Vagina (tissue), 2 donors: ENCODE measurements at regions not wholly inside any gene's neighbourhood (a gene's known extent, or its start where the extent isn't known, plus 50 kb on each side); places are given as distances from the start of the nearest gene placed in this dataset.
"Not testable (repeated sequence)": the region's sequence is repeated elsewhere in the genome, so short reads cannot be mapped to it uniquely, and the experiment has no call there.

Experiments
- DNase-seq, 2 donors: peaks; one replicate each; pipeline ENCODE4 v3.0.0-alpha.2; 2017; ENCODE audit errors: extremely low spot score in 2 of 2
- H3K27ac ChIP-seq: fragments of 200-600 bp; sonication (generic); one replicate; pipeline ENCODE4 v1.5.1; 2019
- H3K27me3 ChIP-seq: fragments of 200-600 bp; sonication (generic); one replicate; pipeline ENCODE4 v1.5.1; 2019
- H3K36me3 ChIP-seq, 2 donors: fragments of 200-600 bp; sonication (generic); one replicate each; pipeline ENCODE4 v1.5.1; 2017 to 2019
- H3K4me1 ChIP-seq: fragments of 200-600 bp; sonication (generic); one replicate; pipeline ENCODE4 v1.5.1; 2019
- H3K4me3 ChIP-seq, 2 donors: fragments of 200-600 bp; sonication (generic); 1 replicate in 1 of 2; 2 replicates in 1 of 2; pipeline ENCODE4 v1.5.1; 2016 to 2019
- H3K9me3 ChIP-seq: fragments of 200-600 bp; sonication (generic); one replicate; pipeline ENCODE4 v1.5.1; 2019
- POLR2A ChIP-seq, 2 donors: fragments of 450-650 bp; IDR thresholded peaks; one replicate each; pipeline ENCODE4 v1.6.1; 2017; ENCODE audit warnings: antibody characterized with exemption in 2 of 2, mild to moderate bottlenecking in 2 of 2, moderate library complexity in 2 of 2
- POLR2AphosphoS5 ChIP-seq, 2 donors: sonication (generic); formaldehyde crosslinking; IDR thresholded peaks; one replicate each; pipeline ENCODE4 v1.9.0; 2017; ENCODE audit warnings: antibody characterized with exemption in 2 of 2, mild to moderate bottlenecking in 2 of 2, low read depth in 1 of 2; ENCODE audit not compliant: insufficient read depth in 1 of 2
- intact Hi-C: fragments of 100-400 bp; cut with DNase I; formaldehyde crosslinking; loops from one replicate; pipeline ENCODE4 v1.15.1; 2023
- TF ChIP-seq, protein P1 (sequence below), 3 experiments: fragments of 450-650 bp in 2 of 3; fragments of 200-600 bp in 1 of 3; sonication (generic) in 1 of 3; IDR thresholded peaks; one replicate each; pipeline ENCODE4 v1.5.1; 2017 to 2019; ENCODE audit warnings: antibody characterized with exemption in 3 of 3, mild to moderate bottlenecking in 2 of 3, moderate library complexity in 2 of 3

DNA sequence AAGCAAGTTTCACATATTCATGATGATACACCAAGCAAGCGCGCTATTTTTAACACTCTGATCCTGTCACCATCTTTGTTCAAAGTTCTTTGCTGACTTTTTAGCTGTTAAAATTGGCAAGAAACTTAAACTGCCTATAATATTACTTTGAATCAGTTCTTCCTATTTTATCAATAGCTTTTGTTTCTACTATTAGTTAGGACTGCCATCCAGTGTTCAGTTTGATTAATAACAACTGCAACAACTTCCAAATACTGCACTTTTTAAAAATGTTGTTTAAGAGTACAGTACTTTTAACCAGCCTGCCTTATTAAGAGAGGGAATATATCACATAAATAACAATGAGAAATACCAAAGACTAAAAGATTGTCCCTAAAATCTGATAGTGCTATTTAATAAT lies 614.3 kb downstream of the FAM133A start:
- H3K4me1 ChIP-seq: no peaks in the 10 kb centered on the region
- no peak overlapping the region for H3K4me3 ChIP-seq
- no peaks in the 10 kb centered on the region for H3K9me3 ChIP-seq
- intact Hi-C loops: no loop called here
- no peaks in the 10 kb centered on the region for H3K36me3 ChIP-seq
- H3K27ac ChIP-seq: no peak overlapping the region
- DNase-seq: no peak
- TF ChIP-seq POLR2AphosphoS5 (IDR thresholded peaks at IDR 0.05; ENCODE audit: insufficient read depth in 1 of 2, low read depth in 1 of 2): no peak
- TF ChIP-seq, protein P1, sequence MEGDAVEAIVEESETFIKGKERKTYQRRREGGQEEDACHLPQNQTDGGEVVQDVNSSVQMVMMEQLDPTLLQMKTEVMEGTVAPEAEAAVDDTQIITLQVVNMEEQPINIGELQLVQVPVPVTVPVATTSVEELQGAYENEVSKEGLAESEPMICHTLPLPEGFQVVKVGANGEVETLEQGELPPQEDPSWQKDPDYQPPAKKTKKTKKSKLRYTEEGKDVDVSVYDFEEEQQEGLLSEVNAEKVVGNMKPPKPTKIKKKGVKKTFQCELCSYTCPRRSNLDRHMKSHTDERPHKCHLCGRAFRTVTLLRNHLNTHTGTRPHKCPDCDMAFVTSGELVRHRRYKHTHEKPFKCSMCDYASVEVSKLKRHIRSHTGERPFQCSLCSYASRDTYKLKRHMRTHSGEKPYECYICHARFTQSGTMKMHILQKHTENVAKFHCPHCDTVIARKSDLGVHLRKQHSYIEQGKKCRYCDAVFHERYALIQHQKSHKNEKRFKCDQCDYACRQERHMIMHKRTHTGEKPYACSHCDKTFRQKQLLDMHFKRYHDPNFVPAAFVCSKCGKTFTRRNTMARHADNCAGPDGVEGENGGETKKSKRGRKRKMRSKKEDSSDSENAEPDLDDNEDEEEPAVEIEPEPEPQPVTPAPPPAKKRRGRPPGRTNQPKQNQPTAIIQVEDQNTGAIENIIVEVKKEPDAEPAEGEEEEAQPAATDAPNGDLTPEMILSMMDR (IDR thresholded peaks at IDR 0.05): no peak
- no peak for TF ChIP-seq POLR2A (IDR thresholded peaks at IDR 0.05)
- no peaks in the 10 kb centered on the region for H3K27me3 ChIP-seq

DNA sequence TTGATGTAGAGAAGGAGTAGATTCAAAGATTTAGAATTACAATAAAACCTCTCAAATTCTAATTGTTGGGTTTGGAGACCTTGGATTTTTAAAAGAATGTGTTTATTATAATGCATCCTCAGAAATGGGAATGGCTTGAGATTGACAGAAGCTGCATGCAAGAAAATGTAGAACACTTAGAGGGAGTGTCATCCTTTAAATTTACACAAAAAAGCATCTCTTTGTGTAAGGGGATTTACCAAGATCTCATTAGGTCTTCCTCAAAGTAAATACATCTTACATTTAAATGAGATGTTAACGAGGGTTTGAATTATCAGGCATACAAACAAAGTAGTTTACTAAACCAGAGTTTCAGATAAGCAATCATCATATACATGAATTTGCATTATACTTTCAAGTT lies 615.0 kb downstream of the FAM133A start:
- H3K27ac ChIP-seq: no peak overlapping the region
- TF ChIP-seq, protein P1 (IDR thresholded peaks at IDR 0.05): no peak
- TF ChIP-seq POLR2A (IDR thresholded peaks at IDR 0.05) (no peak), POLR2AphosphoS5 (IDR thresholded peaks at IDR 0.05; ENCODE audit: insufficient read depth in 1 of 2, low read depth in 1 of 2) (no peak)
- H3K4me1 ChIP-seq: no peaks in the 10 kb centered on the region
- intact Hi-C loops: no loop called here
- H3K9me3 ChIP-seq: no peaks in the 10 kb centered on the region
- DNase-seq: no peak
- H3K27me3 ChIP-seq: no peaks in the 10 kb centered on the region
- no peak overlapping the region for H3K4me3 ChIP-seq
- no peaks in the 10 kb centered on the region for H3K36me3 ChIP-seq

- H3K27me3 ChIP-seq: no peaks in the 10 kb centered on the region
- intact Hi-C loops: no loop called here
- no peaks in the 10 kb centered on the region for H3K36me3 ChIP-seq
- no peaks in the 10 kb centered on the region for H3K4me1 ChIP-seq
- TF ChIP-seq POLR2AphosphoS5 (IDR thresholded peaks at IDR 0.05; ENCODE audit: insufficient read depth in 1 of 2, low read depth in 1 of 2) (no peak), POLR2A (IDR thresholded peaks at IDR 0.05) (no peak)
- TF ChIP-seq, protein P1 (IDR thresholded peaks at IDR 0.05): no peak
- H3K9me3 ChIP-seq: peaks cover 4% of the 10 kb centered on the region
- no peak overlapping the region for H3K27ac ChIP-seq
- no peak for DNase-seq
- H3K4me3 ChIP-seq: no peak overlapping the region
These were observed 628.4 kb downstream of the FAM133A start for GRCh38 chrX:94302446-94302845.

DNA sequence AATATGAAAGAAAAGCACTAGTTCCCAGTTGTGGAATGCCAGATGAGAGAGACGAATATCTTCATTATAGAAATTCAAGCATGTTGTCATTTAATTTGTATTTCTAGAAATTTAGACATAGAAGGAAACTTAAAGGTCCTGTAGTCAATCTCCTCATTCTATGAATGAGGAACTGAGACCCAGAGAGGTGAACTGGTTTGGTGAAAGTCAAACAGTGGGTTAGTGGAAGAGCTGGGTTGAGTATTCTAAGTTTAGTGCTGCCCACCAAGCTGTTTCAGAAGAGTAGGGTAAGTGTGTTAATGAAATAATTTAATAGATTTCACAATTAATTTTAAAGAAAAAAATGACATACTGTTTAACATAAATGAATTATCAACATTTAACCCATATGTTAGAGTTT lies 655.2 kb downstream of the FAM133A start:
- H3K27ac ChIP-seq: no peak overlapping the region
- DNase-seq: no peak
- no peaks in the 10 kb centered on the region for H3K27me3 ChIP-seq
- no peaks in the 10 kb centered on the region for H3K4me1 ChIP-seq
- H3K9me3 ChIP-seq: no peaks in the 10 kb centered on the region
- H3K36me3 ChIP-seq: no peaks in the 10 kb centered on the region
- H3K4me3 ChIP-seq: no peak overlapping the region
- intact Hi-C loops: no loop called here
- TF ChIP-seq POLR2AphosphoS5 (IDR thresholded peaks at IDR 0.05; ENCODE audit: insufficient read depth in 1 of 2, low read depth in 1 of 2) (no peak), POLR2A (IDR thresholded peaks at IDR 0.05) (no peak)

GRCh38 chrX:94341730-94342129 lies 667.7 kb downstream of the FAM133A start:
- H3K4me3 ChIP-seq, H3K4me1 ChIP-seq, H3K36me3 ChIP-seq, H3K27ac ChIP-seq, H3K9me3 ChIP-seq, DNase-seq, intact Hi-C loops, H3K27me3 ChIP-seq: not testable (repeated sequence)

DNA sequence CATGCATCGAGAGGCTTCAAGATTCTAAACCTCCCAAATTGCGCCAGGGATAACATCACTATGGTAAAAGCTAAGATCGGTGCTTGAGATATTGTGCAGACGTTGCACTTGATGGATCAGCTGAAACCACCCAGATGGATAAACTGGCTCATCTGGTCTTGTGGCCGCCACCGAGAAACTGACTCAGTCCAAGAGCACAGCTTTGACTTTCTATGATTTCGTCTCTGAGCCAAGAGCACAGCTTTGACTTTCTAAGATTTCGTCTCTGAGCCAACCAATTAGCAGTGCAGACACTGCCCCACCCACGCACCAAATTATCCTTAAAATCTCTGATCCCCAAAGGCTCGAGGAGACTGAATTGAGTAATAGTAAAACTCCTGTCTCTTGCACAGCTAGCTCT lies 687.2 kb downstream of the FAM133A start:
- no peak for DNase-seq
- TF ChIP-seq, protein P1 (IDR thresholded peaks at IDR 0.05): no peak
- TF ChIP-seq POLR2AphosphoS5 (IDR thresholded peaks at IDR 0.05; ENCODE audit: insufficient read depth in 1 of 2, low read depth in 1 of 2) (no peak), POLR2A (IDR thresholded peaks at IDR 0.05) (no peak)
- H3K9me3 ChIP-seq: no peaks in the 10 kb centered on the region
- H3K4me1 ChIP-seq: no peaks in the 10 kb centered on the region
- no peak overlapping the region for H3K27ac ChIP-seq
- intact Hi-C loops: no loop called here
- H3K27me3 ChIP-seq: no peaks in the 10 kb centered on the region
- H3K36me3 ChIP-seq: no peaks in the 10 kb centered on the region
- no peak overlapping the region for H3K4me3 ChIP-seq
